OCI-LY3 (cell line): ENCODE measurements at regions not wholly inside any gene's neighbourhood (a gene's known extent, or its start where the extent isn't known, plus 50 kb on each side); places are given as distances from the start of the nearest gene placed in this dataset.

Source experiments
- H2AFZ ChIP-seq: fragments of 200-600, 300-600 bp; shearing (Covaris generic); 2 replicates; pipeline ENCODE4 v1.6.0; 2014; ENCODE audit warnings: antibody characterized with exemption, low read depth, low read length
- H3K27ac ChIP-seq: fragments of 200-600, 300-600 bp; sonication (generic); 2 replicates; pipeline ENCODE4 v1.5.1; 2014; ENCODE audit warnings: mild to moderate bottlenecking, low read length, moderate library complexity, mixed read lengths
- H3K27me3 ChIP-seq: fragments of 200-600, 300-600 bp; sonication (generic); 2 replicates; pipeline ENCODE4 v1.6.1; 2014; ENCODE audit warnings: low read depth, low read length, mixed read lengths
- H3K36me3 ChIP-seq: fragments of 200-600, 300-600 bp; sonication (generic); replicated peaks from 2 replicates; pipeline ENCODE3; 2014; ENCODE audit warnings: low read depth, low read length, mixed read lengths
- H3K4me1 ChIP-seq: fragments of 300-600, 200-600 bp; sonication (generic); 2 replicates; pipeline ENCODE4 v1.6.1; 2014; ENCODE audit warnings: low read length, mixed read lengths
- H3K4me2 ChIP-seq: fragments of 200-600, 300-600 bp; sonication (generic); 2 replicates; pipeline ENCODE4 v1.6.1; 2014; ENCODE audit warnings: low read length, mixed read lengths
- H3K4me3 ChIP-seq: fragments of 300-600, 200-600 bp; sonication (generic); 2 replicates; pipeline ENCODE4 v1.5.1; 2014; ENCODE audit warnings: antibody characterized with exemption, mild to moderate bottlenecking, low read length, moderate library complexity
- H3K79me2 ChIP-seq: fragments of 300-600, 200-600 bp; shearing (Covaris generic); 2 replicates; pipeline ENCODE4 v1.6.1; 2014; ENCODE audit warnings: mild to moderate bottlenecking, low read length, mixed read lengths
- H3K9ac ChIP-seq: fragments of 300-600, 200-600 bp; shearing (Covaris generic); 2 replicates; pipeline ENCODE4 v1.6.0; 2014; ENCODE audit warnings: mild to moderate bottlenecking, low read length, moderate library complexity
- H3K9me3 ChIP-seq: fragments of 200-600, 300-600 bp; shearing (Covaris generic); 2 replicates; pipeline ENCODE4 v1.6.1; 2014; ENCODE audit warnings: low read length, mixed read lengths; ENCODE audit not compliant: insufficient read depth
- H4K20me1 ChIP-seq: fragments of 200-600, 300-600 bp; sonication (generic); 2 replicates; pipeline ENCODE4 v1.6.1; 2016; ENCODE audit warnings: low read length, mixed read lengths; ENCODE audit not compliant: insufficient read depth
- CTCF ChIP-seq: fragments of 200-600, 300-600 bp; sonication (generic); IDR thresholded peaks from 2 replicates; pipeline ENCODE4 v1.5.1; 2014; ENCODE audit warnings: antibody characterized with exemption, low read length, low read depth
- EZH2phosphoT487 ChIP-seq: fragments of 200-600 bp; shearing (Covaris generic); IDR thresholded peaks from 2 replicates; pipeline ENCODE4 v1.6.1; 2018; ENCODE audit warnings: antibody characterized with exemption, mixed run types, low read depth

GRCh38 chr6:27812078-27812804 lies 100.0 kb downstream of the OR2B2 start:
- TF ChIP-seq CTCF: no peak
- no peak for TF ChIP-seq EZH2phosphoT487
- no peaks in the 10 kb centered on the region; the same call in 1 of the 2 replicates for H3K79me2 ChIP-seq
- H3K4me3 ChIP-seq: no peak overlapping the region; the same call in 1 of the 2 replicates
- H3K27me3 ChIP-seq: no peaks in the 10 kb centered on the region
- H3K27ac ChIP-seq: peak overlapping the region; percentile 99
- peak overlapping the region; percentile 34; the same call in 1 of the 2 replicates for H3K4me2 ChIP-seq
- H4K20me1 ChIP-seq: no peaks in the 10 kb centered on the region
- peaks cover 2% of the 10 kb centered on the region; the same call in 1 of the 2 replicates for H3K9me3 ChIP-seq
- no peak overlapping the region for H3K9ac ChIP-seq
- H2AFZ ChIP-seq: no peak overlapping the region
- H3K4me1 ChIP-seq: peaks cover 52% of the 10 kb centered on the region
- peaks cover under 1% of the 10 kb centered on the region for H3K36me3 ChIP-seq

GRCh38 chr6:27811451-27811772 lies 100.8 kb downstream of the OR2B2 start:
- TF ChIP-seq CTCF (no peak), EZH2phosphoT487 (no peak)
- Histone ChIP-seq H3K27ac (peak overlapping the region; percentile 99), H3K27me3 (no peaks in the 10 kb centered on the region), H3K9me3 (peaks cover 4% of the 10 kb centered on the region; the same call in 1 of the 2 replicates), H2AFZ (no peak overlapping the region), H3K4me2 (peak overlapping the region; percentile 94), H4K20me1 (no peaks in the 10 kb centered on the region), H3K9ac (peak overlapping the region; percentile 93), H3K4me3 (peak overlapping the region; percentile 87), H3K79me2 (no peaks in the 10 kb centered on the region; the same call in 1 of the 2 replicates), H3K4me1 (peaks cover 54% of the 10 kb centered on the region), H3K36me3 (peaks cover 4% of the 10 kb centered on the region)

GRCh38 chr6:27810768-27811450 lies 101.3 kb downstream of the OR2B2 start:
- peaks cover 48% of the 10 kb centered on the region for H3K4me1 ChIP-seq

More at GRCh38 chr6:27810768-27811450, 101.3 kb downstream of the OR2B2 start:
- Histone ChIP-seq H3K27me3 (no peaks in the 10 kb centered on the region), H3K79me2 (no peaks in the 10 kb centered on the region; the same call in 1 of the 2 replicates), H4K20me1 (no peaks in the 10 kb centered on the region), H3K9me3 (peaks cover 4% of the 10 kb centered on the region; the same call in 1 of the 2 replicates), H3K4me3 (peak overlapping the region; percentile 87), H3K4me2 (peak overlapping the region; percentile 94), H2AFZ (no peak overlapping the region), H3K9ac (peak overlapping the region; percentile 93), H3K27ac (peak overlapping the region; percentile 99), H3K36me3 (peaks cover 4% of the 10 kb centered on the region)
- TF ChIP-seq CTCF (no peak), EZH2phosphoT487 (no peak)
